IPS DF 4.7 (cell line): ENCODE measurements at regions not wholly inside any gene's neighbourhood (a gene's known extent, or its start where the extent isn't known, plus 50 kb on each side); places are given as distances from the start of the nearest gene placed in this dataset.
"Not testable (repeated sequence)": the region's sequence is repeated elsewhere in the genome, so short reads cannot be mapped to it uniquely, and the experiment has no call there.

Experiments
- DNase-seq: peaks from one replicate; pipeline ENCODE4 v3.0.0-alpha.2; 2013; ENCODE audit warnings: low spot score; ENCODE audit errors: extremely low read depth

DNA sequence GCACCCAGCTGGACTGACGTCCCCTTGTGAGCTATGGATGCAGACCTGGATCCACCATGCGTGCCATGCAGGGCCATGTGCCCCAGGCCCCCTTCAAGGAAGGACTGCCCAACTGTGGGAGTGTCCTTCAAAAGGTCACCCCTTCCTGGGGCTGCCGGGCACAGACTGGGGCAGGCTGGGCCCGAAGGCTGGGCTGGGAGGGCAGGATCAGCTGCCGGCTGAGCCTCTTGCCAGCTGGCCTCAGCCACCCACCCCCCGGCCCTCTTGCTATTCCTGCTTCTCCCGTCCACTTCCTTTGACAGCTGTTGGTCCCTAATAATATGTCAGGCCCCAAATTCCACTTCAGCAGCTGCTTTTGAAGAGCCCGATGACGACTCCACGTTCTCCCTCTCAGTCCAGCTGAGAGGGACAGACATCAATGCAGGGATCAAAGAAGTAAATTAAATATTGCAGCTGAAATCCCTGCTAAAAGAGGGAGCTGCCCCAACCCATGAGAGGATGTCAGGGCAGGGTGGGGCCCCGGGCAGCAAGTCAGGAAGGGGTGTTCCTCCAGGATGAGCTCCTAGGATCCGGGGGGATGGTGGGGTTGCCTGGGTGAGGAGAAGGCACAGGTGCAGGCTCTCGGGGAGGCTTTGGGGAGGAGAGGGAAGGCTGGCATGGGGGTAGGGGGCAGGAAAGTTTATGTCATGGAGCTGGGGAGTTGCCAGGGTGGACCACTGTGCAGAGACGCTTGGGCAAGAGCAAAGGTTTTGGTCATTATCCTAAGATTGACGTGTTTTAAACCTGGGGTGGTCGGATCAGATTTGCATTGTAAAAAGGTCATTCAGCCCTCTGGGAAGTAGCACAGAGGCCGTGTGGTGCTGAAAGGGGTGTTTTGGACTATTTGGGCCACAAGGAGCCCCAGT lies 185.0 kb downstream of the ANKRD60 start:
- DNase-seq, result no peak

DNA sequence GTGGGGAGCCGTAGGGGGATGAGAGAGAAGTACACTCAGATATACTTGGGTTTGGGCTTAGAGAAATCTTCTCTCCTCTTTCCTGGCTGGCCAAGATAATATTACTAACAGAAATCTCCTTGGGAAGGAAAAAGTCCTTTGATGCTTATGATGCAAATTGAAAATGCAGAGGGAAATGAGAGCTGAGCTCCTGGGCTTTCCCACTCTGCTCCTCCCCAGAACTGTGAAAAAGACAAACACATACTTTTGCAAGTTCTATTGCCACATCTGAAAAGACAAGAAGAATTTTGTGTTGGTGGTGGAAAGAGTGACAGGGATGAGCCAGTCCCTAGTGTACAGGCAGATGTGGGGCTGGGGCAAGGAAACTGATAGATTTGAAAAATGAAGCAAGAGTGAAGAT lies 185.9 kb downstream of the ANKRD60 start:
- no peak for DNase-seq

DNA sequence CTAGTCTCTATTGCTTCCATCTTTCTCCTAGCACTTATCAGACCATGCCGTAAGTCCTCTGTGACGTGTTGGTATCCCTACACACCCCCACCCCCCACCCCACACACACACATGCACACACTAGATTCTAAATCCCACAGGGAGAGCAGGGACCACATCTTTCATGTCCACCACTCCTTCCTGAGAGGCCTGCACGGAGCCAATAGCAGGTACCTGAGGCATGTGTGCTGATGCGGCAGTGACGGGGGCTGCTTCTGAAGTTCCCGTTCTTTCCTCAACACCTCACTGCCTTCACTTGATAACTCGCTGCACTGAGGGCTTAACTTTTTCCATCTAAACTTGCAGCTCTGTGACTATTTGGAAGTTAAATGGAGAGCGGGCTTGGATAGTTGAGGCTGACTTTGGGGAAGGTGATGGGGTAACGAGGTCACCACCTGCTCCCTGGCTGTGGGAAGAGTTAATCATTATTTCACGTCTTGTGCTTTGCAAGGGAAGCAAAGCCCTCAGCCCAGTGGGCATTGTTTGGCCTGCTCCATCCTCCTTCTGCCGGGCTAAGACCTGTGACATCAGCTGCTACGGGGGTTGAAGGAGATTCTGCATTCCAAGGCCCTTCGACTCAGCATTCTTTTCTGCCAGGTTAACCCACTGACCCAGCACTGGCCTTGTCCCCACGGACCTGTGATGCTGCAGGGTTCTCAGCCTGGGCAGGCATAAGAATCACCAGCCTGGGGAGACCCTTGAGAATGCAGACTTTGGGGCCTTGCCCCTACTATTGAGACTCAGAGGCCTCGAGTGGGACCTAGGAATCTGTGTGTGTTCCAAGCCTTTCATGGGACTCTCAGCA lies 187.8 kb downstream of the ANKRD60 start:
- DNase-seq, result no peak

DNA sequence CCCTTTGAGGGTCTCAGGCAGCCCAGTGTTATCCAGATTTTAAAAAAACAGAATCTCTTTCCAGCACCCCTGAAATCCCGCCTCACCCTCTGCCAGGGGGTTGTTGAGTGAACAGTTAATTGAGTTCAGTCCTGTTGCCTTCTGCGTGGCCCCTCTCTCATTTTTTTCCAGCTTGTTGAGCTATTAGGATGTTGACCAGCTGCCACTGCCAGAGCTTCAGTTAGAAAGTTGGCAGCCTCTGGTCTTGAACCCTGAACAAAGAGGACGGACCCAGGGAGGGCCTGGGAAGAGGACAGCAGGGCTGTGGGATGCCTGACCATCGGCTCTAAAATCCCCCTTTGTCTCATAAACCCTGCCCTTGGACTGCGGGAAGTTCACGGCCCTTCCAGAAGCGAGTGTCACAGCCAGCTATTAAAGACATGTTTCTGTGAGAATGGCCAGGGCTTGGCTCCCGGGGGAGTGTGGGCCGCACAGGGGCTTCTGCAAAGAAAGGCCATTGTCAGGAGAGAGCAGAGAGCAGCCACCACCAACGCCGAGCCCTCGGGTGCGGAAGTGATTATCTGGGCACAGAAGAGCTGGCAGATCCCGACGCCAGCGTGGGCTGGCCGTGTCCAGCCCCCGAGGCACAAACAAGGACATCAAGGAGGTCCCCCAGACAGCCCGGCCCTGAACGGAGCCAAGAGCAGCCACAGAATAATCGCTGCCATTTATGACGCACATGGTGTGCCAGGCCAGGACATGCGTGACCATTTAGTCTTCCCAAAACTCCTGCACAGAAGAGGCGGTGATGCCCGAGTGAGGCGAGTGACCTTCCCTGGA lies 189.0 kb downstream of the ANKRD60 start:
- no peak for DNase-seq

DNA sequence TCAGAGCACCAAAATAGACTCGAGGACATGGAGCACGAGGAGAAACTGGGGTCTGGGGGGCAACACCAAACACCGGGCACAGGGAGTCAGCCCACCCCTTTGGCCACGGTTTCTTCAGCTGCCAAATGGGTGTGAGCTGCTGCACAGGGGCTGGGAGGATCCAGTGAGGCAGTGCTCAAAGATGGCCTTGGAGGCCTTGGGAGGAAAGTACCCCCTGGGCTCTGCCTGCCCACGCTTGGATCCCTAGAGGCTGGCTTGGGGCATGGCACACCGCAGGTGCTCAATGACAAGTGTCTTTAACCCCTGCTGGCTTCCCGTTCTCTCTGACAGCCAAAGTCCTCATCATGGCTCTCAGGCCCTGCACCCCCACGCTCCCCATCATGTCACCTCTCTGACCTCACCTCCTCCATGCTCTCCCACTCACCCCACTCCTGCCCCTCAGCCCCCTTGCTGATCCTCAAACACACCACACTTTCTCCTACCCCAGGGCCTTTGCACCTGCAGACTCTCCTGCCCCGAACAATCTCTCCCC lies 190.3 kb downstream of the ANKRD60 start:
- no peak for DNase-seq

DNA sequence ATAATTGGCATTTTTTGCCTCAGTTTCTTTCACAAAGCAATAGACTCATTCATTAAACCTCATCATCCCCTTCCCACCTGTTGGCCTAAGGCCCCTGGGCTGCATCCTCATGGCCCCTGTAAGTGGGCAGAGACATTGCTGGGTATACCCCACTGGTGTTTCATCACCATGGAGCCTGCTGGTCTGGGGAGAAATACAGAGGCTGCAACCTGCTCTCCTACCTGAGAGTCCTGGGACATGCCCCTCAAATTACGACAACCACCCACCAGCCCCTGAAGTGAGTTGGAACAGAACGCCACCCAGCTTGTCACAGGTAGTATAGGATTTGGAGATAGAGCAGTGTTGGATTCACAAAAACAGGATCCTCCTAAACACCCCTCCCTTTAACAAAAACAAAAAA lies 190.8 kb downstream of the ANKRD60 start:
- no peak for DNase-seq

DNA sequence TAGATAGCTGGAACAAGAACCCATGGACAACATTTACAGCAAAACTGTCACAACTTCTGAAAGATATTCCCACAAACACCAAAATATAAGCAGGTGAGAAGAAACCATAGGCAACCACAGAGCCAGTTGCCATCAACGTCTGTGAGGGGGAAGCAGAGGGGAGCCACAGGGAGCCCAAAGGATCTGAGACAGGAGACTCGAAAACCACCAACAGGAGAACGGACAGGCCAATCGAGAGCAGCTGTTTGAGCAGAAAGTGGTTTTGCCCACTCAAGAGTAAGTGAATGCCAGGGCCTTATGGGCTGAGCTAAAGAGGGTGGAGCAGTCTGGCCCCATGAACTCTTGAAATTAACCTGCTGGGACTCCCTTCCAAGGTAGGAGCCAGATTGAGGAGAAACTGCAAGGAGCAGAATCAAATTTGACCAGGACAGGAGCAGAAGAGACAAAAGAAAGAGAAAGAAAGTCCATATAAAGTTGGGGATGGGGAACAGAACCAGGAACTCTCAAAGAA lies 195.4 kb downstream of the ANKRD60 start:
- no peak for DNase-seq

DNA sequence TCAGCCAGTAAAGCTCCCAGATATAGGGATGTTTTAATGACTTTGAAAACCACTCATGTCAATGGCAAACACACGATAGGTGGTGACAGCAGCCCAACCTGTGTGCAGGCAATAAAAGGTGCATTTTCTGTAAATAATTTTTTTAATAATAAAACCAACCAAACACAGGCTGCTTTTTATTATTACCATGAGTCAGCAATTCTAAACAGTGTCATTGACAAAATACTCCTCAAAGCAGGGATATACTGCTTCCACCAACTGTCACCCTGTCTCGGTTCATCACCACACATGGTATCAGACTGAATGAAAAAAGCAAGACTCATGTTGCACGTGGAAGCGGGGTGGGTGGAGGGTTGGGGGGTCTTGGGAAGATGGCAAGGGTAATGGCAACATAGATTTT lies 195.9 kb downstream of the ANKRD60 start:
- DNase-seq, result no peak

DNA sequence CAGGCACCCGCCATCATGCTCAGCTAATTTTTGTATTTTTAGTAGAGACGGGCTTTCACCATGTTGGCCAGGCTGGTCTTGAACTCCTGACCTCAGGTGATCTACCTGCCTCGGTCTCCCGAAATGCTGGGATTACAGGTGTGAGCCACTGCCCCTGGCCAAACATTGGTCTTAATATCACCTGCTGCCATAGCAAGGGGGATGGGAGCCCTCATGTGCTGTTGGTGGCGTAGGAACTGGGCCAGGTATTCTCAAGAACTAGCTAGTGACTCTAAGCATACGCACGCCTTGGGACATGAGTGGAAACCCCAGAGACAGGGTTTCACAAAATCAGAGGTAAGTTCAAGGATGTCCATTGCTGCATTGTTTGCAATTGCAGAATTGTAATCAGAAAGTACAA lies 197.1 kb downstream of the ANKRD60 start:
- DNase-seq, result not testable (repeated sequence)

DNA sequence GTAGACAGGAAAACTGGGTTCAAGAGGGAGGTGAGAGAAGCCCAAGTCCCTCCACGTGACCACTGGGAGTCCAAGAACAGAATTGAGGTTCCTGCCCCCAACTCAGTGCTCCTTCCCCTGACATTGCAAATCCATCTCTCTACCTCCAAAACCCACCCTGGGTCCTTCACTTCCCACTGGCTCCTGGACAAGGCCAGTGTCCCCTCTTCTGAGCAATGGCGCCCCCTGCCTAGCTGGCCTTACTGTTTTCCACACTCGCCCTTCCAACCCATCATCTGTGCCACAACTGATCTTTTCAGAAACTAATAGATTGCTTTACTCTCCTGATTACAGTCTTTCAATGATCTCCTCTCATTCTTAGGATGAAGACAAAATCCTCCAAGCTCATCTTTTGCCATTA lies 200.3 kb downstream of the ANKRD60 start:
- DNase-seq, result no peak

DNA sequence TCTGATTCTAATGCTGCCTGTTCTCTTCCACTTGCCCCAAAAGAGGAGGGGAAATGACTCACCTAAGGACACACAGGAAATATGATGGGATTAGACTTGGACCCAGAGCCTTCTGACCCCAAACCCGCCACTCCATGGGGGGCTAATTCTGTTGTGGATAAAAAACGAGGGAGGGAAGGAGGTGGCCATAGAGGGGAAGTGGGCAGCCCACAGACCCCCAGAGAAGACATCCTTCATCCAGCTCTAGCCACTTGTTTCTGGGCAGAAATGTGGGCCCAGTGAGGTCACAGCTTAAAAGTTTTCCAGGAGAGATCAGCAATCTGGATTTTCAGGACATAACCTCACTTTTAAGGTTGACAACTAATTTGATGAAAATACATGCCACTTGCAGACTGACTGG lies 202.1 kb downstream of the ANKRD60 start:
- DNase-seq, result no peak

DNA sequence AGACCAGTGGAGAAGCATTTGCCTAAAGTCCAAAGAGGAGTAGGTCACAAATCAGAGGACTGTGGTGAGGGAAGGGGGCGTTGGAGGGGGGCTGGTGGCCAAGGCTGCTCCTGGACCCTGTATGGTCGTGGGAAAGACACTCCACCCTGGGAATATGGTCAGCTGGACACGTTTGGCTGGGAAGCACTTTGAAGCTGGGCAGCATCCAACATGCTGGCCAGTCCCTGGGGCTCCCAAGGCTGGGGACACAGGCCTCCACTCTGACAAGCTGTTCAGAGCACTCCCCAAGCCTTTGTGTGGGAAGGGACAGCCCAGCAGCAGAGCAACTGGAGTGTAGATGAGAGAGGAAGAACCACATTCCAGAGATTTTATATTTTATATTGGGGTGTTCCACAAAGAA lies 203.2 kb downstream of the ANKRD60 start:
- DNase-seq, result no peak

DNA sequence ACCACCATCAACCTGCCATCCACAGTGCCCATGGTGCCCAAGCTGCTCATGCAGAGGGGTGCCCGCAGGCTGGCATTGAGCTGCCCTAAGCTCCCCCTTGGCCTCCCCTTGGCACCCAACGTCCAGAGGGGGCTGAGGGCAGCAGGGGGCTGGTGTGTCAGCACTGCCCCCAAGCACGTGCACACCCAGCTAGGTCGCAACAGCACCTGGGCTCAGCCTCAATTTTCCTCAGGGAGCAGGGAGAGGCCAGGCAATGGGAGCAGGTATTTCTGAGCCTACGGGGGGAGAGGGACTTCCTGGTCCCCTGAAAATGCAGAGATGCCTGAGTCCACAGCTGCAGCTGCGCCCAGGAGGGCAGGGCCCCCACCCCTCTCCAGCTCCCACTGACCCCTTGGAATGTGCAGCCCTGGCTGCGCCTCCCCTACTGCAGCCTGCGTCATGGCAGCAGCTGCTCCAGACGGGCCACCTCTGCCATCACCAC lies 204.2 kb downstream of the ANKRD60 start:
- no peak for DNase-seq

DNA sequence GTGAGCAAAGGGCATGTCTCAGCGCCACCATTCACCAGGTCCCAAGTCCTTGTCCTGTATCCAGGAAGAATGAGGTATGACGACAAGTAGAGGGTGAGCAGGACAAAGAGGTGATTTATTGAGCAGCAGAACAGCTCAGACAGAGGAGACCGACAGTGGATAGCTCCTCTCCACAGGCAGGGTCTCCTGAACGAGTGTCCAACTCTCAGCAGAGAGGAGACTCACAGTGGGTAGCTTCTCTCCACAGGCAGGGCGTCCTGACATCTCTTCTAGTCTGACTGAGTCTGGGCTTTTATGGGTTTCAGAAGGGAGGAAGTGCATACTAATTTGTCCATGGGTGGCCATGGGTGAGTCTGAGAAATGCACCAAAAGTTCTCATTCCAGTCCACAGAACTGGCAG lies 204.7 kb downstream of the ANKRD60 start:
- DNase-seq, result no peak

DNA sequence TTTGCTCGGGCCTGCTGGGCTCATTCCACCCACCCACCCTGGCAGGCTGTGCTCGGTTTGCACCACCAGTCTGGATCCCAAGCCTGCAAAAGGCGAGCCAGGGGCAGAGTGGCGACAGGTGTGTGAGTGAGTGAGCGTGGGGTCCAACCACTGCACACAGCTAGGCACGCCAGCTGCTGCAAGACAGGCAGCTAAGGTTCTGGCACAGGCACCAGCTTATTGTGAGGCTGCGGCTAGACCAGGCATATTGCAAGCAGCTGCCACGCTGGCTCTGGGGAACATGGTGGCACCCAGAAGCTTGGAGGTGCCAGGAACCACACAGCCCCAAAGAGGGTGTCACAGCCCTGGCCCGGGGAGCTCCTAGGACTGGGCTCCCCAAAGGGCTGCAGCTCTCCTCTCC lies 205.1 kb downstream of the ANKRD60 start:
- no peak for DNase-seq

DNA sequence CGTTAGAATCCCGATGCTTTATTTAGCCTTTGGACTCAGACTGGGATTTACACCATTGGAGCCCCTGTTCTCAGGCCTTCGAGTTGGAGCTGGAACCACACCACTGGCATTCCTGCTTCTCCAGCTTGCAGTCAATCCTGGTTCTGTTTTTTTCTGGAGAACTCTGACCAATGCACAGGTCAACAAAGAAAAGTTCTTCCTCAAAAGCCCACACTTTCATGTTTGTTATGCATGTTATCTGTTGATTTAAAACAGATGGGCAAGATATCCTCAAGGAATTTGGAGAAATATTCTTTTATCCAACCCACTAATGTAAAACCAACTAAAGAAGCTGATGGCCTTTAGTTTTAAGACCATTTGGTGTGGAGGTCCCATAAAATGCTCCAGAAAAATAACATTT lies 205.7 kb downstream of the ANKRD60 start:
- DNase-seq, result no peak

DNA sequence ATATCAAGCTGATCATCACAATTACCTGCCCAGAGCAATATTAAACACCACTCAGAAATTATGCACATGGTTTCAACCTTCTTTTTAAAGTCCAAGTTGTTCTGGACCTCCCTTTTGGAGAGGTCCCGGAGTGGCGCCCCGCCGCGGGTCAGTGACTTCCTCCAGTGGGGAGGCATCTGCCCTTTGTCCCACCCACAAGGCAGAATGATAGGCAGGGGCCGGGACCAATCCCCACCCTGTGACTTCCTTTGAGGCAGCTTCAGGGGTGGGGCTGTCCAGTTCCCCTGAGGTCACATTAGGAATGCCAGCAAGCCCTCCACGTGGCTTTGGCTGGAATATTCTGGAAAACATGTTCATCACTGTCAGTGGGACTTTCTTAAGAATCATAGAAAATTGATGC lies 207.0 kb downstream of the ANKRD60 start:
- no peak for DNase-seq

DNA sequence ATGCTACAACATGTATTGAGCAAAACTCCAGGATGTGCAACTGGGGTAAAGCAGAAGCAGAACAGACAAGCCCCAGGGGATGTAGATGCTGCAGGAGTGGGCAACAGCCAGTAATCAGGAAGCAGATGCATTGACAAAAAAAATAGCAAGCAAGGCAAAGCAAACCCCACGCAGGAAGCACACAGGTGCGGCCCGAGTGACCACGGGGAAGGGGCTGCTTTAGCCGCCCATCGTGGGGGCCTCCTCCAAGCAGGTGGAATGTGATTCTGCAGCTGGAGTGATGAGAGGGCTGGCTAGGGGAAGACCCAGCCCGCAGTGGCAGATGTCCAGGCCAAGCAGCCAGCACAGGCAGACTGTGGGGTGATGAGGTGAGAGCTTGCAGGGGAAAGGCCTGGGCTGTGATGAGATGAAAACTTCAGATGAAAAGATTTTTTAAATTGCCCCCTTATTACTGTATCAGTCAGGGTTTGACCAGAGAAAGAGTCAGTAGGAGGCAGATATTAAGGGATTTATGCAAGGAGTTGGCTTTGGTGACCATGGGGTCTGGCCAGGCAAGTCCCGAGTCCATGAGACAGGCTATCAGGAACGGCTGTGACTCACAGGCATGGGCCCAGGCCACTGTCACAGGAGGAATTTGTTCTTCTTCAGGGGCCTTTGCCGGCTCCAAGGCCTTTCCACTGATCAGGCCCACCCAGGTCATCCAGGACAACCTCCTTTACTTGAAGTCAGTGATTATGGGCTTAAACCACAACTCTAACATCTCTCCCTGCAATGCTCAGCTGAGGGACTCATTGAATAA lies 207.6 kb downstream of the ANKRD60 start:
- DNase-seq, result no peak

DNA sequence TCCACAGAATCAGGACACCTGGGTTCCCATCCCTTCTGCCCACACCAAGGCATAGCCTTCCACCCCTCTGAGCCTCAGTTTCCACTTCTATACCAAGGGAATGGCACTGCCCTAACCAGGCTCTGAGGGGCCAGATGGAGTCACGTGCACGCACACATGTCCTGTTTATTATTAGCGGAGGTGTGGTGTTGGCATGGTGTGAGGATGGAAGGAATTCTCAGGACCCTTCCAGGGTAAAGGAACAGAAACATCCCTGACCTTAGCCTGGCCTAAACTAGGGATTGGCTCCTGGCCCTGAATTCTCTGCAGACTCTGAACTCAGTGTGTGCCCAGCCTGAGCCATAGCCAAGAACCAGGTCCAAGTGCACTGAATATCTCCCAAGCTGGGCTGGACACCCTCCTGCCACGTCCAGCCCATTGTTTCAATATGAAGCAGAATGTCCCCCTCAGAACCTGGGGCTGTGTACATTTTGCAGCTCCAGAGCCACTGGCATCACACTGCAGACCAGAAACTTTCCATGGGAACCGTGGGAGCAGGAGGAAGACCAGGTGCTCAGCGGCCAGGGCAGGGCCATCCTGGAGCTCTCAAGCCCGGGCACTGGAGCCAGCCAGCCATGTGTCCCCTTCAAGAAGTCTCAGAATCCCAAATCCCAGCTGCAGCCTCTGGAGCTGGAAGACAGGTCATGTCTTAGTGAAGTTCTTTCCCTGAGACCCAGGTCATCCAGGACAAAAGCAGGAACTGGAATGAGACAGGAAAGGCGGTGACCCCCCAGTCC lies 208.4 kb downstream of the ANKRD60 start:
- DNase-seq, result no peak
